NCI-H2081 treated with DMSO at 0.1 percent for 48 hours (cell line): ENCODE measurements at regions not wholly inside any gene's neighbourhood (a gene's known extent, or its start where the extent isn't known, plus 50 kb on each side); places are given as distances from the start of the nearest gene placed in this dataset.
"Not testable (repeated sequence)": the region's sequence is repeated elsewhere in the genome, so short reads cannot be mapped to it uniquely, and the experiment has no call there.

Experiments used
- DNase-seq: peaks from one replicate; lab custom pipeline; 2025; lab: John Stamatoyannopoulos, UW

DNA sequence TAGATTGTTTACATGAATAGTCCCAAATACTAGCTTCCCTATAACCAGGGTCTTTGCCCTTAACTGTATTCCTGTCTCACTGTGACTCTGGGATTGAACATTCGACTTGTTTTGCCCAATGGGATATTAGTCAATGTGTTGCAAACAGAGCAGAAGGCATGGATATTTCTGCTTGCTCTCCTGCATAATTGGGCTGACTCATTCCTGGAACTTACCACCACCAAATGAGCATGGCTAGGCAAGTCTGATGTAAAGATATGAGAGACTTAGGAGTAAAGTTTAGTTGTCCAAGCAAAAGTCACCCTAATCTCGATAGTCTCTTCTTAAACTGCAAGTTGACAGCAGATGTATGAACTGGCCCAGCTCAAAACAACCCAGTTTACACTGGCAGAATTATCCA, 273.5 kb upstream of the CCNG1 start:
- no peak for DNase-seq

DNA sequence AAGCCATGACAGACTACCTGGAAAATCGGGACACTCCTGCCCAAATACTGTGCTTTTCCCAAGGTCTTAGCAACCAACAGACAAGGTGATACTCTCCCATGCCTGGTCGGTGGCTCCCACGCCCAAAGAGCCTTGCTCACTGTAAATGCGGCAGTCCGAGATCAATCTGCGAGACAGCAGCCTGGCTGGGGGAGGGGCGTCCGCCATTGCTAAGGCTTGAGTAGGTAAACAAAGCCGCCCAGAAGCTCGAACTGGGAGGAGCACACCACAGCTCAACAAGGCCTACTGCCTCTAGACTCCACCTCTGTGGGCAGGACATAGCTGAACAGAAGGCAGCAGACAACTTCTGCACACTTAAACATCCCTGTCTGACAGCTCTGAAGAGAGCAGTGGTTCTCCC, 272.1 kb upstream of the CCNG1 start:
- DNase-seq, result no peak

DNA sequence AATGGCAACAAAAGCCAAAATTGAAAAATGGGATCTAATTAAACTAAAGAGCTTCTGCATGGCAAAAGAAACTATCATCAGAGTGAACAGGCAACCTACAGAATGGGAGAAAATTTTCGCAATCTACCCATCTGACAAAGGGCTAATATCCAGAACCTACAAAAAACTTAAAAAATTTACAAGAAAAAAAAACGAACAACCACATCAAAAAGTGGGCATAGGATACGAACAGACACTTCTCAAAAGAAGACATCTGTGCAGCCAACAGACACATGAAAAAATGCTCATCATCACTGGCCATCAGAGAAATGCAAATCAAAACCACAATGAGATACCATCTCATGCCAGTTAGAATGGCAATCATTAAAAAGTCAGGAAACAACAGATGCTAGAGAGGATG, 267.2 kb upstream of the CCNG1 start:
- not testable (repeated sequence) for DNase-seq

DNA sequence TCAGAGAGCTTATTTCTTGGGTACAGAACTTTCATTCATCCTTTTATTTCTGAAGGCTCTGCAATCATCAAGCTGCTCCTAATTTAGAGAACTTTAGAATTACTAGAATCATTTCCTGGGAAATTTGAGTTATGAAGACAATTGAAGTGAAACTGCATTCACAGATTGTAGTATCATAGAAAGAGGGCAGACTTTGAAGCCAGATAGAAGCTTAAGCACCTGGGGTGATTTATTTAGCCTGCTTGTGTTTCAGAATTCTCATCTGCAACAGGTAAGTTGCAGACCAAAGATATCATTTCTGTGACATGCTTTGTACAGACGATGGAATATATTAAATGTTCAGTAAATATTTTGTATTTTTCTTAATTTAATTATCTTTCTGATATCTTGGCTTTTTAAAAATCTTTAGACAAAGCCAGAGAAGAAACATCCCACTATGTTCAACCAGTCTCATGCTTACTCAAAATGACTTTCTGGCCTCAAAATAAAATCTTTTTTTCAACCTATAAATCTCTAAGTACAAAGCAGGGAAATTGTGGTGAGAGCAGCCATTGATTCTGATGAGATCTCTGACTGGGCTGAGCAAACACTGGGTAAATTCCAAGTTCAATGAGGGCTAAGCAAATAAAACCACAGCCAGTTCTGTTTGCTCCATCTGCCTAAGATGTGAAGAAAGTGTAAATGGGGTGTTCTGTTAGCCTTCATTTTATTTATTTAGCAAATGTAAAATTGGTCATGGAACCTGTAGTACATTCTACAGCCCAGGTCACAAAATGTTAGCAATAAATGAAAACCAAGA, 264.7 kb upstream of the CCNG1 start:
- no peak for DNase-seq

DNA sequence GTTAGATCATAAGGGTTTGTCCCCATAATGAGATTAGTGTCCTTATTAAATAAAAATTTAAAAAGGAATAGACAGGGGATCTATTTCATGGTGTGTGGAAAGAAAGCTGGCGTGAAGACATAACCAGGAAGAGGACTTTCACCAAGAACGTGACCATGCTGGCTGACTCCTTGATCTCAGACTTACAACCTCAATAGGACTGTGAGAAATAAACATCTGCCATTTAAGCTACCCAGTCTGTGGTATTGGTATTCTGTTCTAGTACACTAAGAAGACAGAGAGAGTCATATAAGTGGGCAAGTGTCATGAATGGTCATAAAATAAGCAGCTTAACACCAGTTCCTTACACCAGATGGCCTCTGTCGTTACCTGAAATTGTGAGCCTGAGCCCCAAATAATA, 259.4 kb upstream of the CCNG1 start:
- no peak for DNase-seq

DNA sequence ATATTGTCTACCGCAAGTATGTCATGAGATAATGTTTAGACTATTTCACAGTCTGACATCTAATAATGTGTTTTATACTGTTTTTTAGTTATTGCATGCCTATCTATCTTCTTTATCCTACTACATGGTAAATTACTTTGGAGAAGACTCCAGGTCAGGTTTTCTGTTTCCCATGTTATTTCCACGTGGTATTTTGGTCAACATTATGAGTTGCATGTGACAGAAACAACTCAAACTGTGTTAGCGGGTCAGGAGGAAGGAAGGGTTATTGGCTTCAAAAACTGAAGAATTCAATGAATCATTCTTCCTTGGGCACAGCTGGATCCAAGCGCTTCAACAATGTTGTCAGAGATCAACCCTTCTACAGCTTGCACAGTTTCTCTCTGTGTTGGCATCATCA, 252.1 kb upstream of the CCNG1 start:
- DNase-seq, result no peak

DNA sequence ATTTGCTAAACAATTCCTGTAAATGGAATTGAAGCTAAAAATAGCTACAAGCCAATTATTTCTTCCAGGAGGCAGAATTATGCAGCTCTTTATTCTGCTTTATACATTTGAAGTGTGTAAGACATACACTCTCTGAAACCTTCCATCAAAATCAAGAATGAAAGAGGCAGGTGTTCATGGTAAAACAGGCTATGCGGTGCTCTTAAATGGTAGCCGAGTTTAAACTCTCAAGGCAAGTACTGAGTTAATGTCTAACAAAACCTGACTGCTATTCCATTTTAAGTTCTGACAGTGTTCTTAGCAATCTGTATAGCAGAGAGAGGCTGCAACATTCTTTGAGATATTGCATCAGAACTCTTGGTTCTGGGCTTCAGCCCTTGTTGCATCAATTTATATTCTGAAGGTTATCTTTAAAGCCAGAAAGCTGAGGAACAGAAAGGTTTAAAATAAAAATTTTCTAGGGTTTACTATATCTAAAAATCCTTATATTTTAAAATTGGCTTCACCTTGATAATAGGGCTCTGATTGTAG, 248.3 kb upstream of the CCNG1 start:
- DNase-seq, result no peak

DNA sequence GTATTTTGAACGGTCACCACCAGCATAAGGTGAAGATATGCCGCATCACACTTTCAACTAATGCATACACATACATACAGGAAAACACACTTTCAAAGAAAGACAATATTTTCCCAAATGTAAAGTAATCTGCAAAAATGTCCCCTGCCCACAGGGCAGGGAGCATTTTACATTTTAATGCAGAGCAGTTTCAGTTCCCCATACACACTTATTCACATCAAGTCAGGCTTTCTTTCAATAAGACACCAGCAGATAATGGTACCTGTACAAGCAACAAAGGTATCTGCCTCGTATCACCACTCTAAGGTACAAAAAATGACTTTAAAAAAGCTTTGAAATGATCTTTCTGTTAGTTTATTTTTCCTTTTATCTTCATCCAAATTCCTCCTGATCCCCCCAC, 247.1 kb upstream of the CCNG1 start:
- DNase-seq, result no peak

DNA sequence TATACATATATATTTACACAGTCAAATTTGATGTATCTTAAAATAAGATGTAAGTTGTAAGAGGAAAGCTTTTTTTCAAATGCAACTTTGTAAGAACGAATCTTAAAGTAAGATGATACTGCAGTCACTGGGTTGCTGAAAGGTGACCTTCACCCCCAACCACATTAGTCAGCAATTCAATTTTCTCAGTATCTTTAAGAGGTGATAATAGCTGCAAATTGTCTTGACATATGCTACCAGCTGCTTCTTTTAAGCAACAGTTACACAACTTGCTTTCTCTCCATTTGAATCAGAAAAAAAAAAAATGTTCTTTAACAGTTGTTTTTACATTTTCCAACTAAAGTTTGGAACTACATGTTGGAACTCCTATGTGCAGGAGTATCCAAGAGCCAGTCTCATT, 246.6 kb upstream of the CCNG1 start:
- DNase-seq, result no peak

DNA sequence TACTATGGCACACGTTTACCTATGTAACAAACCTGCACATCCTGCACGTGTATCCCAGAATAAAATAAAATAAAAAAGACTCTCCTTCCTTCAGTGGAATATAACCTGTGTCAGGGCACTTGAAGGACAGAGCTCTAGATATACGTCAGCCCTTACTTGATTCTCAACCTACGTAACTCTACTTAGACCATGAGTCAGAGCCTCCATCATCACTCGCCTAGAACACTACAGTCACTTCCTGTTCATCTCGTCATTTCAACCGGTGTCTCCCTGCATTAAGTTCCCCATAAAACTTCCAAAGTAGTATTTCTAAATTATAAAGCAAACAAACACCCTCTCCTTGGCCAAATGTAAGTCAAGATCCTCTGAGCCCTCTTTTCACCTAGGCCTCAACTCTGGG, 243.5 kb upstream of the CCNG1 start:
- DNase-seq, result no peak

DNA sequence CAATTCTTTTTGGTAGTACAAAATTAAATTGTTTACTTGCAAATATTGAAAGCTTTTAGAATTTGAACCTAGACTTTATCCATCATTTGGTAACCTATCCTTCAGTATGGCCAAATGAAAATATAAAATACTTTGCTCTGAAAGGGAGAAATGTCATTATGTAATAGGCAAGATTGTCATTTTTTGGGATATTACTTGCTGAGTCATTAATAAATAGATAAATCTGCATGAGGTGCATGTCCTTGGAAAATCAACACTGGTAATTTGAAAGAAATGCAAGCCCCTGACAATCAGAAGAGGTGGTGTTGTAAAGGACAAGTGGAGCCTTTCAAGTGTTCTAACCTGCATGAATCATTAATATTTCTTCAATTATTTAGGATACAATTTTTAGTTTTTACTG, 231.8 kb upstream of the CCNG1 start:
- no peak for DNase-seq

DNA sequence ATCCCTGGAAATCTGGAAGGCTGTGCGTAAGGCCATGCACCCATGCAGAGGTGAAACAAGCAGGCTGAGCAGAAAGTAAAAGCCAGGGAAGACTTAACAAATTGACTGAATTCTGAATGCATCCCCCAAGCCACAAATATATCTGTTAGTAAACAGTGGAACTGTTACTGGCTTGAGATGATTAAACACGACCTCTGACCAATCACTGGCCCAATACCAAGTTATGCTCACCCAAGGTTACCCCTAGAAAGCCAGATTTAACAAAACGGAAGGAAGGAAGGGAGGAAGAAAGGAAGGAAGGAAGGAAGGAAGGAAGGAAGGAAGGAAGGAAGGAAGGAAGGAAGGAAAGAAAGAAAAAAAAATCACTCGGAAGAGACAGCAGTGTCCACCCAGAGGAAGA, 215.8 kb upstream of the CCNG1 start:
- no peak for DNase-seq

DNA sequence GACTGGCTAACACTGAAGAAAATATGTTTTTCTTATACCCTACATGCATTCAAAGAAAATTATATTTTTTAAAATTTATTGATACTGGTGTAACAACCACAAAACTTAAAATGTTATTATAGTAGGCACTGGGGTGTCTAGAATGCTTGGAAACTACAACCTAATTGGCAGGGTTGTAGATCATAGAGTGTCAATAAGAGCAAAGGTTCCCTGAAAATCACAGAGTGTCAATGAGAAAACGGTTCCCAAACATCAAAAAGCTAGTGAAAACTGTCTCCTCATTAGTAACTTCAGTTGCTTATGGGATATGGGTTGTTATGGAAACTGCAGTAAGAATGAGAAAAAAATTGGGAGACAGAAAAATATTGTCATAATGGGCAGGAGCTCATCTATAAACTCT, 214.4 kb upstream of the CCNG1 start:
- DNase-seq, result no peak

DNA sequence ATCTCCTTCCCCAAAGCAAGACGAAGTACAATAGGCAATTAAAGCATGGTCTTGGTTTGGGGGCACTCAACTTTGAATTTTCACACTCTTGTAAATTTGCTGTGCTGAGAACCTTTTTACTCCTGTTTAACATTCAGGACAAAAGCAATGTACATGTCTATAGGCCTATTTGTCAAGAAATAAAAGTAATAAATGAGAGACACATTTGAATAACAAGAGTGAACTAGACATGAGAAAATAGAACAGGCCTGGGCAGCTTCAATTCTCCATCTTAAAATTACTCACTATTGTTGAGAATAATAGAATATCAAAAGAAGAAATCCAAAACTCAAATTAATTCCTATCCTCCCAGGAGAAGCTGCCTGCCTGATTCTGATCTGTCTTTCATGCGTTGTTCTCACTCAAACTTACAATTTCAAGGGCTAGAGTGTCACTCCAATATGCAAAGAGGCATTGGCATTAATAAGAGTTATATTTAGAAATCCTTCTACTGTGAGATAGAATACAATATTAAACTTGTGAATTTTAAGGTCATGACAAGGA, 192.9 kb upstream of the CCNG1 start:
- DNase-seq, result no peak

DNA sequence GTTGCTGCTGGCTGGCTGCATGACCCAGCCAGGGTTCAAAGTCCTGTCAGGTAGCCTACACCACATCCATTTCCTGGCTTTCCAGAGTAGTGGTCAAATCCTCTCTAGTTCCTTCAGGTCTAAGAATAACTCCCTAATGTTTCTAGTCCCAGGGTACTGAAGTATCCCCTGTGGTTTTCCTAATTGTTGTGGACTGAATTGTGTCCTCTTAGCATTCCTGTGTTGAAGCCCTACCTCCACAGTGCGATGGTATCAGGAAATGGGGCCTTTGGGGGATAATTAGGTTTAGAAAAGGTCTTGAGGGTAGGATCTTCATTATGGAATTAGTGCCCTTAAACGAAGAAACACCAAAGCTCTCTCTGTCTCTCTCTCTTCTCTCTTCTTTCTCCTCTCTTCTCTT, 191.8 kb upstream of the CCNG1 start:
- DNase-seq, result no peak

DNA sequence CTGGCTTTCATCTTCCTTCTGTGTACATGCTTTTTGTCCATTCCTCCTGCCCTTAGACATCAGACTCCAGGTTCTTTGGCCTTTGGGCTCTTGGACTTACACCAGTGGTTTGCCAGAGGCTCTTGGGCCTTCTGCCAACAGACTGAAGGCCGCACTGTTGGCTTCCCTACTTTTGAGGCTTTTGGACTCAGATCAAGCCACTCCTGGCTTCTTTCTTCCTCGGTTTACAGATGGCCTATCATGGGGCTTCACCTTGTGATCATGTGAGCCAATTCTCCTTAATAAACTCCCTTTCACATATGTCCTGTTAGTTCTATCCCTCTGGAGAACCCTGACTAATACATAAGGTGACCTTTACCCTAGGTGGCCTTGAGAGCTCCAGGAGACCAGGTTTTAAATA, 189.1 kb upstream of the CCNG1 start:
- DNase-seq, result no peak

DNA sequence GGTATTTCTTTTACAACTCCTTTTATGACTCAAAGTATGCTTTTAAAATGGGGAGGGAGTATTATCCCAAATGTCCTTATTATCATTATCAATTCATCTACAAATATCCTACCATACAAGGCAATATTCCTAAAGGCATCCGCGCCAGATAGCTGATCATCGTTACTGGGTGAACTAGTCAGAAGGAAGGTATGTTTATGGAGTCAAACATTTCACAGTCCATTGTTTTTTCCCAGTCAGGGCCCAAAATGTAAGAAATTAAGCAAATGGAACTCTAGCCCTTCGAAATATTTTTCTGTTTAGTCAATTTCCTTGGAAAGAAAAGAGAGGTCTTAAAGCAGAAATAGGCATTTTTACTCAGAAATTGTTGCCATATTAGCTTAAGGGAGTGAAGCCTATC, 188.5 kb upstream of the CCNG1 start:
- DNase-seq, result no peak

DNA sequence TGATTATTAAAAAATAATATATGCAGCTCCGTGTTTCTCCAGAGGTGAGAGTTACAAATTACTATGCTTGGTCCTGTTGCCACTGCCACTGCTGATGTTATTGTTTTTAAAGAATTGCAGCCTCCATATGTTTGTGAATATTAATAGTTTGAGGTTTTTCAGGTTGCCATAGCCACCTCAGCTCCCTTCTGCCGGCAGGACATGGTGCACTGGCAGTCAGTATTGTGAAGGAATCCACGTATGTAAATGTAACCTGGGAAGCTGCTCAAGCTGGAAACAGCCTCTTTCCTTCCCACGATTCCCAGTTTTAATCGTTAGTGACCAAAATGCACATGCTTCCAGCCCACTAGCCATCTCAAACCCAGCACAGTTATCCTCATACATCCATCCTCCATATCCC, 184.4 kb upstream of the CCNG1 start:
- DNase-seq, result no peak

DNA sequence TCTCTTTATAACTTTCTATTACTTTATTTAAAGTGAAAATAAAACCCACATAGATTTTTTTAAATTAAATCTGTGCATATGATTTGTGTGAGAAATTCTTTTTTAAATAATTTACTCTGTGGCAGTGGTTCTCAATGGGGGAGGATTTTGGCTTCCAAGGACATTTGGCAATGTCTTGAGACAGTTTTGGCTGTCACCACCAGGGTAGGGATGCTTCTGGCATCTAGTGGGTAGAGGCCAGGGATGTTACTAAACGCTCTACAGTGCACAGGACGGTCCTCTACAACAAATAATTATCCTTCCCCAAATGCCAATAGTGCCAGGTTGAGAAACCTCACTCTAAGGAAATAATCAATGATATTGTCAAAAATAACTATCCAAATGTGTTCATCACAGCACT, 177.9 kb upstream of the CCNG1 start:
- DNase-seq, result no peak

DNA sequence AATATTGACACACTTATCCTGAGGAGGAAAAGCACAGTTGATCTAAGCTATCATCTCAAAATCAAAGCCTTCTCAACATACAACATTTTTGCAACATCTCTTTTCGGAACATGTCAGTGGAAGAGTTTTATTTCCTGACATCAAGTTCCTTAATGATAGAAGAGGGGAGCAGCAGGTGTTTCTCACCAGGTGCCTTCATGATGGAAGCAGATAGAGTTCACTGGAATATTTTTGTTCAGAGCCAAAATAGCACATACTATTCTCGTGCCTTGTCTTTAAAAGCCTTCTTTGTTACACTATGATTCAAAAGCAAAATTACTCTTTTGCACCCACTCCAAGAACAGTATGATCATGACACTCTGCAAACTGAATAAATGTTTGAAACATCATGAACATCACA, 176.9 kb upstream of the CCNG1 start:
- DNase-seq, result no peak

DNA sequence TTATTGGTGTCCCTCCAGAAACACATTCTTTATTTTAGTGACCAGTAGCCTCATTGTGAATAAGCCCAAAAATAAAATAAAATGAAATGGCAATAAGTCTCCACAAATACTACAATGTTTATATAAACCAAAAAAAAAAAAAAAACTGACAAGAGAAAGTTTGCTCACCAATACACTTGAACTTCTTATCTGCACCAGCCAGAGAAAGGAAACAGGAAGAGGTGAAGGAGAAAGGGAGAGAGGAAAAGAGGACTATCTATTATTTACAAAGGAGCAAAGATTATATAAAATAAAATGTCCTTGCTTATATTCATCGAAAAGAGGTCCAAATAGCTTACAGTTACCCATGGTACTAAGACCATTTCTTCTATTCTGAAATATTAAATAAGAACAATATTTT, 176.4 kb upstream of the CCNG1 start:
- no peak for DNase-seq

DNA sequence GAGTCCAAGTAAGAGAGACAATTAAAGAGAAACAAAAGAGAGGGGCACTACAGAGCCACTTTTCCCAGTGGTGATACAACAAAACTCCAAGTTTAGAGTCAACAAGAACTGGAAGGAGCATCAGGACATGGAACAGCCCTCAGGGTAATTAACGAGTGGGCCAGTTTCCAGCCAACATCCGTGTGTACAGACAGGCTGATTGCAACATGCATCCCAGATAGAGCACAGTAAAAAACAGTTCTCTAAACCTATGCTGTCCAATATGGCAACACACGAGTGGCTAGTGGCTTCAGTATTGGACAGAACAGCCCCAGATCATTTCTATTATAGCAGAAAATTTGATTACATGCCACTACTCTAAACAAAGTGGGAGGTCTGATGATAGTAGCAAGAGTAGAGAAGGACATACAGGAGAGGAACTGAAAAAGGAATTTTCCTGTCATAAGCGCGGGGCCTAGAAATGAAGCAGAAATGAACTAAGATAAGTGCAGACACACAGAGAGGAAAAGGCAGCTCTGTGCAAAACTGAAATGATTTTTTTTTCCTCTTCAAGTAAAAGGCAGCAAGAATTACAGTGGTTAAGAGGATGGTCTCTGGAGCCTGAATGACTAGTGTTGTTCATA, 175.6 kb upstream of the CCNG1 start:
- no peak for DNase-seq

DNA sequence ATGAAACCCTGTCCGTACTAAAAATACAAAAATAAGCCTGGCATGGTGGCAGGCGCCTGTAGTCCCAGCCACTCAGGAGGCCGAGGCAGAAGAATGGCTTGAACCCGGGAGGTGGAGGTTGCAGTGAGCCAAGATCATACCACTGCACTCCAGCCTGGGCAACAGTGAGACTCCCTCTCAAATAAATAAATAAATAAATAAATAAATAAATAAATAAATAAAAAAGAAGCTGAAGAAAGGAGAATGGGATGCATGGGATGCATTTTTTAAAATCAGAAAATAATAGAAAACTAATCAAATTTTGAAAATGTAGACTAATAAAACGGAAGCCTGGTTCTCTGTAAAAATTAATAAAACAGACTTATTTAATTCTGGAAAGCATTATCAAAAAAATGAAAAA, 171.1 kb upstream of the CCNG1 start:
- DNase-seq, result not testable (repeated sequence)

DNA sequence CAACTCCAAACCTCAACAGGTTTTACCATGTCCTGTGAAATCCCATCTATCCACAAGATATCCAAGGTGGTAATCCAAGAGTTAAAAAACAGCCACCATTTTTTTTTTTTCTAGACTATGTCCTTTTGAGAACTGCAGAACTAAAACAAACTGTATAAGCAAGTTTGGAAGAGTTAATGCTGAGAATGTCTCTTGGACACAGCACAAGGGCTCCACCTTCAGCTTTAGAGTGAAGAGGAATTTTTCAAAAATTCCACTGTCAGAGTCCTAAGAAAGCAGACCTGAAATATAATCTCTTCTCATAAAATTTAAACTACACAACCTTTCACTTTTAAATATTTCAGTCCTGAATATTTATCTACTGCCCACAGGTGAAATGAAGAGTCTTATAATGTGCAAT, 167.8 kb upstream of the CCNG1 start:
- no peak for DNase-seq
